HFFc6 (cell line): ENCODE measurements at regions not wholly inside any gene's neighbourhood (a gene's known extent, or its start where the extent isn't known, plus 50 kb on each side); places are given as distances from the start of the nearest gene placed in this dataset.

Experiments used
- DNase-seq: peaks from one replicate; pipeline ENCODE4 v3.0.0-alpha.2; 2018
- H3K27ac Mint-ChIP-seq: 2 replicates; pipeline ENCODE4 v1.8.0; 2020; ENCODE audit warnings: mild to moderate bottlenecking, mixed read lengths
- H3K27me3 Mint-ChIP-seq: 2 replicates; pipeline ENCODE4 v1.8.0; 2021; ENCODE audit warnings: mild to moderate bottlenecking, moderate library complexity, mixed read lengths; ENCODE audit not compliant: insufficient read depth
- H3K36me3 Mint-ChIP-seq: 2 replicates; pipeline ENCODE4 v1.8.0; 2021; ENCODE audit warnings: low read depth, mixed read lengths
- H3K4me1 Mint-ChIP-seq: 2 replicates; pipeline ENCODE4 v1.8.0; 2020; ENCODE audit warnings: low read depth, mixed read lengths
- H3K4me3 Mint-ChIP-seq: 2 replicates; pipeline ENCODE4 v1.8.0; 2020; ENCODE audit warnings: mild to moderate bottlenecking, moderate library complexity, mixed read lengths
- H3K9me3 Mint-ChIP-seq: 2 replicates; pipeline ENCODE4 v1.8.0; 2020; ENCODE audit warnings: mild to moderate bottlenecking, mixed read lengths
- TF ChIP-seq, protein P1 (sequence below): fragments of 200-600 bp; sonication (generic); IDR thresholded peaks from 2 replicates; pipeline ENCODE4 v1.5.0; 2021; ENCODE audit warnings: antibody characterized with exemption, mild to moderate bottlenecking

DNA sequence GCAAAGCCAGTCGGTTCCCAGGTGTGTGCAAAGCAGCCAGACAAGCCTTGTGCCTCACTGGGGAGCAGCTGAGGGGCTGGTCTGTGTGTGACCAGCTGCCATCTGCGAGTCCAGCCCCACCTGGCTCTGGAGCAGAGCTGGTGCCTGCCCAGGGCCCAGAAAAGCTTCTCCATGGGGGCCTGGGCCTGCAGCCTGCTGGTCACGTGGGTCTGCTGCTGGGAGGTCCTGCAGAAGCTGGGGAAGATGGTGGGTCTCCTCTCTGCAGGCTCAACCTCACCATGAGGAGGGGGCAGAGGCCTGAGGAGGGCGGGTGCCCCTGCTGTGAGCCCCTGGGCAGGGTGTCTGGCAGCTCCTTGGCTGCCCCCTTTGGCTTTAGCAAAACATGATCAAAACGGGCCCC, 71.9 kb downstream of the ENGASE start:
- DNase-seq: no peak
- Mint-ChIP-seq H3K27ac (no peak overlapping the region), H3K4me3 (no peak overlapping the region), H3K9me3 (no peaks in the 10 kb centered on the region), H3K27me3 (peaks cover 19% of the 10 kb centered on the region), H3K4me1 (no peaks in the 10 kb centered on the region), H3K36me3 (no peaks in the 10 kb centered on the region)
- TF ChIP-seq, protein P1, sequence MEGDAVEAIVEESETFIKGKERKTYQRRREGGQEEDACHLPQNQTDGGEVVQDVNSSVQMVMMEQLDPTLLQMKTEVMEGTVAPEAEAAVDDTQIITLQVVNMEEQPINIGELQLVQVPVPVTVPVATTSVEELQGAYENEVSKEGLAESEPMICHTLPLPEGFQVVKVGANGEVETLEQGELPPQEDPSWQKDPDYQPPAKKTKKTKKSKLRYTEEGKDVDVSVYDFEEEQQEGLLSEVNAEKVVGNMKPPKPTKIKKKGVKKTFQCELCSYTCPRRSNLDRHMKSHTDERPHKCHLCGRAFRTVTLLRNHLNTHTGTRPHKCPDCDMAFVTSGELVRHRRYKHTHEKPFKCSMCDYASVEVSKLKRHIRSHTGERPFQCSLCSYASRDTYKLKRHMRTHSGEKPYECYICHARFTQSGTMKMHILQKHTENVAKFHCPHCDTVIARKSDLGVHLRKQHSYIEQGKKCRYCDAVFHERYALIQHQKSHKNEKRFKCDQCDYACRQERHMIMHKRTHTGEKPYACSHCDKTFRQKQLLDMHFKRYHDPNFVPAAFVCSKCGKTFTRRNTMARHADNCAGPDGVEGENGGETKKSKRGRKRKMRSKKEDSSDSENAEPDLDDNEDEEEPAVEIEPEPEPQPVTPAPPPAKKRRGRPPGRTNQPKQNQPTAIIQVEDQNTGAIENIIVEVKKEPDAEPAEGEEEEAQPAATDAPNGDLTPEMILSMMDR: no peak

DNA sequence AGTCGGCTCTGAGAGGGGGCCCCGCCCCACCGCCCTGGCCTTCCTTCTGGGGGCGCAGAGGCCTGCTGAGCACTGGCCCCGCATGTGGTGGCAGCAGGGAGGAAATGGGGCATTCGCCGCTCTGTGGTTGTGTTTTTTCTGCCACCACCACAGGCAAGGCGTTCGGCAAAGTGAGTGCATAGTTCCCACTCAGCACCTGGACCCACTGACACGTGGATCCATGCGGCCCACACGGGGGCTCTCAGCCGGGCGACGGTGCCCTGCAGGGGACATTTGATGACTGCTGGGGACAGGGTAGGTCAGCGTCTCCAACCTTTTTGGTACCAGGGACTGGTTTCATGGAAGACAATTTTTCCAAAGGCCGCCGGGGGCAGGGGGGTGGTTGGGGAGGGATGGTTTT, 70.9 kb downstream of the ENGASE start:
- Mint-ChIP-seq H3K27me3 (peaks cover 25% of the 10 kb centered on the region), H3K36me3 (no peaks in the 10 kb centered on the region), H3K4me3 (no peak overlapping the region), H3K9me3 (no peaks in the 10 kb centered on the region), H3K27ac (no peak overlapping the region), H3K4me1 (no peaks in the 10 kb centered on the region)
- no peak for DNase-seq
- TF ChIP-seq, protein P1: no peak

DNA sequence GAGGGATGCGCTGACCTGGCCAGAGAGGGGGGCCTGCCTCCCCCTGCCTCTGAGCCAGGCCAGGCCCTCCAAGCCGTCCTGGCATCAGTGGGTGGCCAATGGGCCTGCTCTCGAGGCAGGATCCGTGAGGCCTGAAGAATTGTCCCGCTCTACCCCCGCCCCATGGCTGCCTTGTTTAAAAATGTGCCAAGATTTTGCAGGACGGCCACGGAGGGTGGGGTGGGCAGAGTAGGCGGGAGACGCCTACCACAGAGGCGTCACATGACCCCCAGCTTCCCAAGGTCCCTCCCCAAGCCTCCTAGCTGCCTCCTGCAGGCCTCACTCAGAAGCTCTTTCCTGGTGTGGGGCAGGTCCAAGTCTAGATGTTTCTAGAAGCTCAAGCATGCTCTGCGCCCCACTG, 69.5 kb downstream of the ENGASE start:
- Mint-ChIP-seq H3K27me3 (peaks cover 30% of the 10 kb centered on the region), H3K4me1 (no peaks in the 10 kb centered on the region), H3K4me3 (no peak overlapping the region), H3K9me3 (no peaks in the 10 kb centered on the region), H3K27ac (no peak overlapping the region), H3K36me3 (no peaks in the 10 kb centered on the region)
- no peak for DNase-seq
- TF ChIP-seq, protein P1: no peak

DNA sequence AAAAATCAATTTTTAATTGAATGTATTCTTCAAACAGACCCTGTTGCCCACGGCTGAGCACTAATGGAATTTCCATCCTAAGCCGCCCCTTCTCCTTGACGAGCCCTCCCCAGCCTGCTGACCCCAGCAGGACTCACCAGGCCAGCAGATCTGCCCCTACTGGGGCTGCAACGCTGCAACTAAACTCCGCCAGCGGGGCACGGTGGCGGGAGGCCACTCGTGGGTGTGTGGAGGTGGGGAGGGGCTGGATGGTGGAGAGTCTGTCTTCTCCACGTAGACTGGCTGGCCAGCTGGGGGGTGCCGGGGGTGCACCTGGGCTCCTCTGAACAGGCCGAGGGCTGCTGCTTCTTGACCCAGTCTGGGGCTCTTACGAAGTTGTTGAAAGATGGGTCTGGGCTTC, 67.8 kb downstream of the ENGASE start:
- no peaks in the 10 kb centered on the region for H3K9me3 Mint-ChIP-seq
- no peaks in the 10 kb centered on the region for H3K4me1 Mint-ChIP-seq
- H3K27me3 Mint-ChIP-seq: peaks cover 33% of the 10 kb centered on the region
- H3K4me3 Mint-ChIP-seq: no peak overlapping the region
- no peak overlapping the region for H3K27ac Mint-ChIP-seq
- no peak for DNase-seq
- no peaks in the 10 kb centered on the region for H3K36me3 Mint-ChIP-seq
- TF ChIP-seq, protein P1: no peak

DNA sequence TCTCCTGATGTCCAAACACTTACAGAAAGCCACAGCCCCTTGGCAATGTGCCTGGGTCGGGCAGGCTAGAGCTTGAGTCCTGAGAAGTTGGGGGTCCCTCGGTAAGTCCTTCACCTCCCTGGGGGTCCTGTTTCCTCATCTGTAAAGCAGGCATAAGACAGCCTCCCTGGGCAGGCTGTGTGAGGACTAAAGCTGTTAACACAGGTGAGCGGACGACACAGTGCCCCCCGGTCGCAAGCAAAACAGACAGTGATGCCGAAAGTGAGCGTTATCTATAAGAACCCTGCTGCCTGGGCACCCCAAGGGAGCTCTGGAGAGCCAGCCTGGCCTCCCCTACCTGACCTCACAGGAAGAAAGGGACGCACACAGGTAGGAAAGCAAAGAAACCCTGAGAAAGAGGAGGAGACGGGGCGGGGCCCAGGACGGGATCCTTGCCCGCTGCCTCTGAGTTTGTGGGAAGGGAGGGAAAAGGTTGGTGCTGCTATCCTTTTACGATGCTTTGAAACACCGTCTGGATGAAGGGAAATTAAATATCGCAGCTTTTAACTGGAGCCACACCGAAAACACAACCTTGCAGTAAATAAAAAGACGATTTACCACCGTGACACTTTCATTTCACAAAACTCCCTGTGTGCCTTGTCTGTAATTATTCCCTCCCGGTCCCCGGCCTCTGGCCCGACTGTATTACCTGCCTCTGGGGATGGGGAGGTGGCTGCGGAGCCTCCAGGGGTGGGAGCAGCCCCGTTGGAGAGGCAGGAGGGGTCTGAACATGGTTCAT, 67.1 kb downstream of the ENGASE start:
- H3K9me3 Mint-ChIP-seq: no peaks in the 10 kb centered on the region
- no peak for DNase-seq
- H3K4me1 Mint-ChIP-seq: no peaks in the 10 kb centered on the region
- peaks cover 37% of the 10 kb centered on the region for H3K27me3 Mint-ChIP-seq
- TF ChIP-seq, protein P1: no peak
- no peak overlapping the region for H3K4me3 Mint-ChIP-seq
- H3K36me3 Mint-ChIP-seq: no peaks in the 10 kb centered on the region
- H3K27ac Mint-ChIP-seq: no peak overlapping the region
